ENCODE measurements at regions not wholly inside any gene's neighbourhood (a gene's known extent, or its start where the extent isn't known, plus 50 kb on each side); places are given as distances from the start of the nearest gene placed in this dataset.
"Not testable (repeated sequence)": the region's sequence is repeated elsewhere in the genome, so short reads cannot be mapped to it uniquely, and the experiment has no call there.

DNA sequence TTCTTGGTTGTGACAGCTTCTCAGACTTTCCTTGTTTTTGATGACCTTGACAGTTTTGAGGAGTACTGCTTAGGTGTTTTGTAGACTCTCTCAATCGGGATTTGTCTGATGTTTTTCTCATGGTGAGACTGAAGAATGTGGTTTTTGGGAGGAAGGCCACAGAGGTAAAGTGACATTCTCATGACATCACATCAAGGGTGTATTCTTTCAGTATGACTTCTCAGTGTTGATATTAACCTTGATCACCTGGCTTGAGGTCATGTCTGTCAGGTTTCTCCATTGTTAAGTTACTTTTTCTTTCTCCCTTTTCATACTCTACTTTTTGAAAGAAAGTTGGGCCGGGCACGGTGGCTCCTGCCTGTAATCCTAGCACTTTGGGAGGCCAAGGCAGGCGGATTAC is 269.9 kb downstream of the ZNF37A start:
- DNase-seq = not testable (repeated sequence)

DNA sequence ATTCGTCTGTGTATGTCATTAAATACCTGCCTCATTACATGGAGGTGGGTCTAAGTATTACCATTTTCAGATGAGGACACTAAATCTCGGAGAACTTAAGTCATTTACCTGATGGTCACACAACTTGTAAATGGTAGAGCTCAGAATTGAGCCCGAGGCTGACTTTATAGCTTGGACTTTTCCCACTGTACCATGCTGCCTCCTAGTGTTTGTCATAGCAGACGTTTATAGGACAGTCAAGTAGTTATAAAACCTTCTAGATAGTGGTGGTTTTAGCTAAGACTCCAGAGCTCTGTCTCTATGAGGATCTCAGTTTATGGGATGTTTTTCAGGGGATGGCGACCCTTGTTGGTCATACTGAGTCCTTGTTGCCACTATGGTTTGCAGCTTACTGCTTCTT is 271.8 kb downstream of the ZNF37A start:
- DNase-seq = peak; percentile 15

DNA sequence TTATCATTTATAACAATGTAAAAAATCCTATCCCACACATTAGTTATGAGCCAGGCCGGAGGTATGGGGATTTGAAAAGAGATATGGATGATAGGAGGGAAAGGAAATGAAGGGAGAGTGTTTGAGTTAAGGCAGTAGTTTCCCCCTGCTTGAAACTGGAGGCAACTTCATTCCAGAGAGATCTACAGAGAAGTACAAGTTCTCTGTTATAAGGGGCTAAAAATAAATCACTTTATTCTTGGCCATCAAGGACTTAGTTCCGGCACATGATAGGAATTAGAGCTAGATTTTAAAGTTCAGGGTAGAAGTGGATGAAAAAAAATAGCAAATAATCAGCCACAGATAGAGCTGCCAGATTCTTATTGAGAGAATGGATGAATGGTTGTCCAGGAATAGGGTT is 289.7 kb downstream of the ZNF37A start:
- DNase-seq = not testable (repeated sequence)

DNA sequence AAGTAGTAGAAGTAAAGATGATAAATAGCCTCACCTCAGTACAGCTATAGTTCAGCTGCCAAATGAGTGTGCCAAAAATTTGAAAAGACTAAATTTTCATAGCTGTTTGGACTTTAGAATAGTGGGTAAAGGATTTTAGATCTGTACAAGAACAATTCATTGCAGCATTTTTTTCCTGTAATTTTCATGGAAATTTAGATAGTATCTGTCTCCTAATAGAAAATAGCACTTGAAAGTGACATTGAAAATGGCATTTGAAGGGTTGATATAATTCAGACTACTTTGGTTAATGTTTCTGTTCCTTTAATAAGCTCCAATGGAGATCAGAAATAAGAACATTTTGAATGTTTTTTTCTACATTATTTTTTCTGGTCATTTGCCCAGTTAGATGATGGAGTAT is 292.7 kb downstream of the ZNF37A start:
- not testable (repeated sequence) for DNase-seq

DNA sequence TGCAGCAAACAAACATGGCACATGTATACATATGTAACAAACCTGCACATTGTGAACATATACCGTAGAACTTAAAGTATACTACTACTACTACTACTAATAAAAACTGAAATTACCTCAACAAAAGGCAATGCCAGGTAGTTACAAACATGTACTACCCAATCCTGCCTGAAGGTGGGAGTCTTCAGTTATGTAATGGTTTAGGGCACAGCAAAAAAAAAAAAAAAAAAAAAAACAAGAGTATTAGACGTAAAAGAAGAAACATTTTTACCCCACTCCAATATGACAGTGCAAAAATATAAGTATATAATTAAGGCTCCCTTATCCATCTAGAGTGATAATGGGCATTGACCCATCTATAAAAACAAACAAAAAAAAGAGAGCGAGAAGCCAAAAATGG is 296.6 kb downstream of the ZNF37A start:
- peak; percentile 32 for DNase-seq

DNA sequence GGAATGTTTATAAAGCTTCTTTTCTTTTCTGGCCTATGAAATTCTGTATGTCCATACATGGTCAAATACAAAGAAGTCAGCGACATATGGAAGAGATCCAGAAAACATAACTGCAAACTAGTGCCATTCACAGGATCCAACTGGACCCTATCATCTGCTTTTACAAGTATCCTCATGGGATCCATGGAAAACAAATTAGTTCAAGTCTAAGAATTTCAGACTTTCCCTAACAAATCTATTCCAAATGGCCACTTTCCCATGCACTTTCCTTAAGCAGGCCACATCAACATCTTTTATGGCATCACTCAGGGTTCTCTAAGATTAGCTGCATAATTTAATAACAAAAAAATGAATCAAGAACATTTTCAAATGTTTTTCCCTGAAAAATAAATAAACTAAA is 301.3 kb downstream of the ZNF37A start:
- DNase-seq = not testable (repeated sequence)

DNA sequence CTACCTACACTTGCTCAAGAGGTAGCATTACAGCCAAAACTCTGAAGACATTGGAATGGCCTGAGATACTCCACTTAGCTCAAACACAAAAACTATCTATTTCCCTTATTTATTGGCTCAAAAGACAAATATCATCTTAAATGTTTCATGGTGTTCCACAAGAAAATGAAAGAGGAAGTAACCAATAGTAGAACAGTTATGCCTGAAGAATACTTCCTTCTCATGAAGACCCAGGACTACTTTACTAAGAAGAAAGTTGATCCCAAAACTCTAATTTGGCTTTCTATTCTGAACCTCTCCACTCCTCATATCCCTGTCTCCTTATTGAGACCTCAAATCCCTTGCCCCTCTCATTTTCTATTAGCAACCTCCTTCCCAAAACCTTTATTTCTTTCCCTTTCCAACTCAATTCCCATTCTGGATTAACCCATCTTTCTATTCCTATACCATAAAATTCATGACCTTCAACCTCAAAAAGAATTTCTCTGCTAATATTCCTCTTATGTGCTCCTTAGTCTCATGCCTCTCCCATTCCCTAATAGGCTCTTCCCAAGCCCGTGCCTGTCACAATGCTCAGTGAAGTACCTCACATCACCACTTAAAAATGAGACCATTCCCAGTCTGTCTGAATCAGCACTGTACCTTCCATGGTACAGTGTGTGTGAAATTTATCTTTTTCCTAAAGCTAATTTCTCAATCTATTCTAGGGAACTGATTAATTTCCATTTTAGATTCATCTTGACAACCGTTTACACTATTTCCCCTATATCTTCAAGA is 302.2 kb downstream of the ZNF37A start:
- not testable (repeated sequence) for DNase-seq

DNA sequence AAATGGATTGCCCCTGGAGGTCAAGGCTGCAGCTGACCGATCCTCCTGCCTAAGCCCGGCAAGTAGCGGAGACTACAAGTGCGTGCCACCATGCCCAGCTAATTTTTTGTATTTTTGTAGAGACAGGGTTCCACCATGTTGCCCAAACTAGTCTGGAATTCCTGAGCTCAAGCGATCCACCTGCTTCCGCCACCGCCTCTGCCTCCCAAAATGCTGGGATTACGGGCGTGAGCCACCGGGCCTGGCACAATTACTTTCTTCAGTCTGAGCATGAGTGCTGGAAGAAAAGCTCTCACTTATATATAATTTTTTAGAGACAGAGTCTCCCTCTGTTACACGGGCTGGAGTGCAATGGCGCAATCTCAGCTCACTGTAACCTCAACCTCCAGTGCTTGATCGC is 307.4 kb downstream of the ZNF37A start:
- not testable (repeated sequence) for DNase-seq

DNA sequence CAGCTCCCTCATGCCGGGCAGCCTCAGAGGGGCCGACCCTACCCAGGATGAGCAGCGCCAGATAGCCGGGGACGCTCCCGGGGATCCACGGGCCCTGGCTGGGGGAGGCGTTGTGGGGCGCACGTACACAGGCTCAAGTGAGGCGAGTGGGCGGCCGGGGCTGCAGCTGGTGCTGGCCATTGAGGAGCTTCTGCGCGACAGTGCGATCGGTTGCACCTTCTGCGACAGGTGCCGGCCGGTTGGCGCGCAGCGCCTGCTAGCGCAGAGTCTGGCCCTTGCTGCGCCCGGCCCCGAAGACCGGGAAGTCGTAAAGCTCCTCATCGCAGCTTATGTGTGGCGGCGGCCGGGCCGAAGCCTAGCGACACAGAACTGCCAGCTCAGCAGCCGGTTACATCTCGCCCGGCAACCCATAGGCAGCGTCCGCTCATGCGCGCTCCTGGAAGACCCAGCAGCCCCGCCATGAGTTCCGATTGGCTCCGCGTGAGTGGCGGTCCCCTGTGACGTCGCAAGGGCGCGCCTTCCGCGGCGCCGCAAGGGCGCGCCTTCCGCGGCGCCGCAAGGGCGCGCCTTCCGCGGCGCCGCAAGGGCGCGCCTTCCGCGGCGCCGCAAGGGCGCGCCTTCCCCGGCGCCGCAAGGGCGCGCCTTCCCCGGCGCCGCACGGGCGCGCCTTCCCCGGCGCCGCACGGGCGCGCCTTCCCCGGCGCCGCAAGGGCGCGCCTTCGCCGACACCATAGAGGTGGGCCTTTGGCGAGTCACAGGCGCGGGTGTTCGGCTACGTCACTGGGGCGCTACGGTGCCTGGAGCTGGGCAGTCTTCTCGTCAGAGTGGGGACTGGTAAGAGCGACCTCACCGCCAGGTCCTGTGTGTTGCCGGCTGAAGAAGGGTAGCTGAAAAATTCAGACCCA is 308.6 kb downstream of the ZNF37A start:
- peak; percentile 92 for DNase-seq

DNA sequence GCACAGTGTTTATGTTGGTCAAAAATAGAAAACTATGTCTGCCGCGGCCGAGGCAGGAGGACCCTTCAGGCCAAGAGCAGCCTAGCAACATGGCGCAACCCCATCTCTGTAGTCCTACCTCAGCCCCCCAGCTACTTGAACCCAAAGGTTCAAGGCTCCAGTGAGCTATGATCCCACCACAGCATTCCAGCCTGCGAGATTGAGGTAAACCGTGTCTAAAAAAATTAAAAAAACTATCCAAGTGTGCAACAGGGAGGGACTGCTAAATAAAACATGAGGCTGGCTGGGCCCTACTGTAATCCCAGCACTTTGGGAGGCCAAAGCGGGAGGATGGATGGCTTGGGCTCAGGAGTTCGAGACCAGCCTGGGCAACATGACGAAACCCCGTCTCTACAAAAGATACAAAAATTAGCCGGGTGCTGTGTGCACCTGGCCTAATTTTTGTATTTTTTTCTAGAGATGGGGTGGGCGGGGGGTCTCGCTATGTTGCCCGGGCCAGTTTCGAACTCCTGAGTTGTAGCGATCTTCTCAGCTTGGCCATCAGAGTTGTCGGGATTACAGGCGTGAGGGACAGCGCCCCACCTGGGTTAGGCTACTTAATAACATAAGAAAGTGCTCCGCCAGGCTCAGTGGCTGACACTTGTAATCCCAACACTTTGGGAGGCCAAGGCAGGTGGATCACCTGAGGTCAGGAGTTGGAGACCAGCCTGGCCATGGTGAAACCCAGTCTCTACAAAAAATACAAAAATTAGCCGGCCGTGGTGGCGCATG is 309.4 kb downstream of the ZNF37A start:
- peak; percentile 18 for DNase-seq

DNA sequence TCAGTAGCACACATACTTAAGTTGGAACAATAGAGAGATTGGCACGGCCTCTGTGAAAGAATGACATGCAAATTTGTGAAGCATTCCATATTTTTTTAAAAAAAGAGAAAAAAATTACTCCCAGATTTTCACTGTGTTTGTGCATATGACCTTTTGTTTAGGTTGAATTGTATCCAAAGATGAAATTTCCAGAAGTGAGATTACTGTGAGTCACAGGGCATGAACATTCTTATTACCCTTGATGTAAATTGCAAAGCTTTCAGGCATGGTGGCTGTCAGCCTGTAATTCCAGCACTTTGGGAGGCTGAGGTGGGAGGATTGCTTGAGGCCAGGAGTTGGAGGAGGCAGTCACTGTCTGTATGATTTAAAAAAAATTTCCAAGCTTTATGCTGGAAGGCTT is 329.5 kb downstream of the ZNF37A start:
- not testable (repeated sequence) for DNase-seq

DNA sequence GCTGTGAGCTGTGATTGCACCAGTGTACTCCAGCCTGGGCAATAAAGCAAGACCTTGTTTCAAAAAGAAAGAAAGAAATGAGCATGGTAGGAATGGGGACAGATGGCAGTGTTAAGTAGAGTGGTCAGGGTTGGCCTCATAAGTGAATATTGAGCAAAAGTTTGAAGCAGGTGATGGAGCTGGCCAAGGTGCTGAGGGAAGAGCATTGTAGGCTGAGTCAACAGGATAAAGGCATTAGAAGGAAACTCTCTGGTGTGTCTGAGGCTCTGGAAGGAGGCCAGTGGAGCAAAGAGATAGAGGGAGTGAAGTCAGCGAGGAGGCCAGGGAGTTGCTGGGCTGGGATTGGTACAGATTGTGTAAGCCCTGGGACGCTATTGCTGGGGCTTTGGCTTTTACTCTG is 336.1 kb downstream of the ZNF37A start:
- not testable (repeated sequence) for DNase-seq

DNA sequence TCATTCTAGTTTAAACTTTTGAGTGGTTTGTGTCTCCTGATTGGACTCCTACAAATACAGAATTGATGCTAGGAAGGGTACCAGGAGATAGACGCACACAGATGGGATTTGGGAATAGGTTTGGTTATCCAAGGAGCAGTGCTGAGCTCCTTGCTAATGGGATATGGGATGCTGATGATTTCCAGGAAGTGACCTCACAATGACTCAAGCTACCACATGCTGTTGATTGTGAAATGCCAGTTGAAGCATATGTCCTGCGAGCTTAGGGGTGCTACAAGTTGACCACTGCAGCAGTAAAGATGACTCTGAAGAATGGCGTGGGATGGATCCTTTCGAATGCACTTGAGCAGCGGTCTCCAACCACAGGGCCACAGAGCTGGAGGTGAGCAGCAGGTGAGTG is 343.2 kb downstream of the ZNF37A start:
- not testable (repeated sequence) for DNase-seq

DNA sequence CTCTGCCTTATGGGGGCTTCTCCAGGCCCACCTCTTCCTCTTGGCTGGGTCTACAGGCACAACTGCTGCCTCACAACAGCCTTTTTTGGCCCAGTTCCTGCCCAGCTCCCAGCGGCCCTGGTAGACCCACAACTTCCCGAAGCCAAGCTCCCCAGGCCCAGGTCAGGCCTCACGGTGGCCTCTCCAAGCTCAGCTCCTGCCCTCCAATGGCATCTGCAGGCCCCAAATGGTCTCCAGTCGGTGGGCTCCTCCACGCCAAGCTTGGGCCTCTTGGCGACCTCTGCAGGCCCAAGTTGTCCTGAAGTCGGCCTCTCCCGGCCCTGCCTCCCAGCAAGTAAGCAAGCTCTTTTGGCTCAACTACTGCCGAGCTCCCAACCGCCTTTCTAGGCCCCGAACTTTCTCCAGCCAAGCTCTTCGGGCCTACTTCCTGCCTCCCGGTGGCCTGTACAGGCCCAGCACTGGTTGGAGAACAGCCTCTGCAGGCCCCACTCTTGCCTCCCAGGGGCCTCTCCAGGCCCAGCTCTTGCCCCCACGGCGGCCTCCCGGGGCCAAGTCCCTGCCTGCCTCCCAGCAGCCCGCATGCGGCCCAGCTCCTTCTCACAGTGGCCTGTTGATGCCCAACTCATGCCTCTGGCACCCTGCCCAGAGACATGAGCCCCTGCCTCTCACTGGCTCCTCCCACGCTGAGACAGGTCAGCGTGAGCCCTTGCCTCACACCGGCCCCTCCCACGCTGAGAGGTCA is 354.6 kb downstream of the ZNF37A start:
- DNase-seq = not testable (repeated sequence)

DNA sequence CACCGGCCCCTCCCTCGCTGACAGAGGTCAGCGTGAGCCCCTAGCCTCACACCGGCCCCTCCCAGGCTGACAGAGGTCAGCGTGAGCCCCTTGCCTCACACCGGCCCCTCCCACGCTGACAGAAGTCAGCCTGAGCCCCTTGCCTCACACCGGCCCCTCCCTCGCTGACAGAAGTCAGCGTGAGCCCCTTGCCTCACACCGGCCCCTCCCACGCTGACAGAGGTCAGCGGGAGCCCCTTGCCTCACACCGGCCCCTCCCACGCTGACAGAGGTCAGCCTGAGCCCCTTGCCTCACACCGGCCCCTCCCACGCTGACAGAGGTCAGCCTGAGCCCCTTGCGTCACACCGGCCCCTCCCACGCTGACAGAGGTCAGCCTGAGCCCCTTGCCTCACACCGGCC is 355.5 kb downstream of the ZNF37A start:
- not testable (repeated sequence) for DNase-seq

DNA sequence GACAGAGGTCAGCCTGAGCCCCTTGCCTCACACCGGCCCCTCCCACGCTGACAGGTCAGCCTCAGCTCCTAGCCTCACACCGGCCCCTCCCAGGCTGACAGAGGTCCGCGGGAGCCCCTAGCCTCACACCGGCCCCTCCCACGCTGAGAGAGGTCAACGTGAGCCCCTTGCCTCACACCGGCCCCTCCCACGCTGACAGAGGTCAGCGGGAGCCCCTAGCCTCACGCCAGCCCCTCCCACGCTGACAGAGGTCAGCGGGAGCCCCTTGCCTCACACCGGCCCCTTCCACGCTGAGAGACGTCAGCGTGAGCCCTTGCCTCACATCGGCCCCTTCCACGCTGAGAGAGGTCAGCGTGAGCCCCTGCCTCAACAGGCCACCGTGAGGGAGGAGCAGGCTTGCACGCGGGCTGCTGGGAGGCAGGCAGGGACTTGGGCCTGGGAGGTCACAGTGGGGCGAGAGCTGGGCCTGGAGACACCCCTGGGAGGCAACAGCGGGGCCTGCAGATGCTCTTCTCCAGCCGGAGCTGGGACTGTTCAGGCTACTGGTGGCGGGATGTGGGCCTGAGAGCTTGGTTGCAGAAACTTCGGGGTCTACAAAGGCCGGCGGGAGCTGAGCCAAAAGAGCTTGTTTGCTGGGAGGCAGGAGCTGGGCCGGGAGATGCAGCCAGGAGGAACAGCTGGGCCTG is 356.4 kb downstream of the ZNF37A start:
- DNase-seq = not testable (repeated sequence)

DNA sequence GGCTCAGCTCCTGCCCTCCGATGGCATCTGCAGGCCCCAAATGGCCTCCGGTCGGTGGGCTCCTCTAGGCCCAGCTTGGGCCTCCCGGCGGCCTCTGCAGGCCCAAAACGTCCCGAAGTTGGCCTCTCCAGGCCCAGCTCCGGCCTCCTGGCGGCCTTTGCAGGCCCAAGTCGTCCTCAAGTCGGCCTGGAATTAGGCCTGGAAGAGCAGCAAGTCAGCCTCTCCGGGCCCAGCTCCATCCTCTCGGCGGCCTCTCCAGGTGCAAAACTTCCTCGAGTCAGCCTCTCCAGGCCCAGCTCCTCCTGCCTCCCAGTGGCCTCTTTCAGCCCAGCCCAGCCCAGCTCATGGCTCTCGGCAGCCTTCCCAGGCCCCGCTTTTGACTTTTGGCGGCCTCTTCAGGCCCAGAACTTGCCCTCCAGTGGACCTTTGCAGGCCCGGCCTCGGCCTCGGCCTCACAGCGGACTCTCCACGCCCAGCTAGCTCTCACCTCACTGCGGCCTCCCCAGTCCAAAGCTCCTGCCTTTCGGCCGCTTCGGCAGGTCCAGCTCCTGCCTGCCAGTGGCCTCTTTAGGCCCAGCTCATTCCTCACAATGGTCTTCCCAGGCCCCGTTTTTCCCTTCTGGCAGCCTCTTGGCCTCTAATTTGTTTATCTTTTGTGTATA is 357.3 kb downstream of the ZNF37A start:
- DNase-seq = not testable (repeated sequence)
